Transverse colon (tissue), 4 donors: ENCODE measurements at regions not wholly inside any gene's neighbourhood (a gene's known extent, or its start where the extent isn't known, plus 50 kb on each side); places are given as distances from the start of the nearest gene placed in this dataset.

Source experiments
- EP300 ChIP-seq: sonication (generic); formaldehyde crosslinking; IDR thresholded peaks from one replicate; pipeline ENCODE4 v1.6.1; 2017; ENCODE audit warnings: antibody characterized with exemption, low read depth
- POLR2A ChIP-seq: fragments of 450-650 bp; IDR thresholded peaks from one replicate; pipeline ENCODE4 v1.6.1; 2016; ENCODE audit warnings: antibody characterized with exemption, mild to moderate bottlenecking, moderate library complexity
- POLR2AphosphoS5 ChIP-seq, 3 donors: sonication (generic); formaldehyde crosslinking; IDR thresholded peaks; one replicate each; pipeline ENCODE4 v1.6.1; 2016; ENCODE audit warnings: antibody characterized with exemption in 3 of 3
- TF ChIP-seq, protein P1 (sequence below), 5 experiments: fragments of 200-600 bp in 3 of 5; fragments of 450-650 bp in 2 of 5; sonication (generic) in 3 of 5; IDR thresholded peaks; 1 replicate in 2 of 5; 2 replicates in 3 of 5; pipeline ENCODE4 v1.5.1; 2016 to 2017; ENCODE audit warnings: antibody characterized with exemption in 5 of 5, inconsistent platforms in 3 of 5, mild to moderate bottlenecking in 2 of 5, moderate library complexity in 1 of 5

DNA sequence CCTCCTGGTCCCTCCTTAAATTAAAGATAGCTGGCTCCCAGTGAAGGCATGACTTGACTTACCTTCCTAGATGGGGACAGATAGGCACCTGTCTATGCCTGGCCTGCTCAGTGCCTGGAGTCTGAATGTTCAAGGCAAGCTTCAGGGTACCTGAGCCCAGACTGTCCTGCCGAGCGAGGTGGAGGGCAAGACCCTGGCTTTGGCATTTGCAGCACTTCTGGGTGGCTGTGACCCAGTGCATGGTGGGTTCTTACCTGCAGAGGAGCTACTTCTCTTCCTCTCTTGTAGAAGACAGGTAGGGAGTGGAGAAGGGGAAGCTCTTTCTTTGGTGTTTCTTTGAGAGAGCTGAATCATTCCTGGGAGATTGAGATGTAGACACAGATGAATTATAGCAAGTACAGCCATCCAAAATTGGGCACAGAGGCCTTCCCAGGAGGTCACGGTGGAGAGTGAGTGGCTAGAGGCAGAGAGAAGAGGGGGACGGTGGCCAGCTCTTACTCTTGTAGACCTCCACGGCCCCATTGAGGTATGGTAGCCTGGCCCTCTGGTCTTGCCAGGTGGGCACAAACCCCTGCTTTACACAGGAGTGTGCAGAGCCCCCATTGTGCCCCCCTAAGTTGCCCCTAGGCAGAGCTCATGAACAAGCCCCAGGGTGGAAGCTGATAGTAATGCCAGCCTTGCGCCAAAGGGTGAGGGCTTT, 402.5 kb upstream of the TPM1 start:
- TF ChIP-seq, protein P1, sequence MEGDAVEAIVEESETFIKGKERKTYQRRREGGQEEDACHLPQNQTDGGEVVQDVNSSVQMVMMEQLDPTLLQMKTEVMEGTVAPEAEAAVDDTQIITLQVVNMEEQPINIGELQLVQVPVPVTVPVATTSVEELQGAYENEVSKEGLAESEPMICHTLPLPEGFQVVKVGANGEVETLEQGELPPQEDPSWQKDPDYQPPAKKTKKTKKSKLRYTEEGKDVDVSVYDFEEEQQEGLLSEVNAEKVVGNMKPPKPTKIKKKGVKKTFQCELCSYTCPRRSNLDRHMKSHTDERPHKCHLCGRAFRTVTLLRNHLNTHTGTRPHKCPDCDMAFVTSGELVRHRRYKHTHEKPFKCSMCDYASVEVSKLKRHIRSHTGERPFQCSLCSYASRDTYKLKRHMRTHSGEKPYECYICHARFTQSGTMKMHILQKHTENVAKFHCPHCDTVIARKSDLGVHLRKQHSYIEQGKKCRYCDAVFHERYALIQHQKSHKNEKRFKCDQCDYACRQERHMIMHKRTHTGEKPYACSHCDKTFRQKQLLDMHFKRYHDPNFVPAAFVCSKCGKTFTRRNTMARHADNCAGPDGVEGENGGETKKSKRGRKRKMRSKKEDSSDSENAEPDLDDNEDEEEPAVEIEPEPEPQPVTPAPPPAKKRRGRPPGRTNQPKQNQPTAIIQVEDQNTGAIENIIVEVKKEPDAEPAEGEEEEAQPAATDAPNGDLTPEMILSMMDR (IDR thresholded peaks at IDR 0.05), result no peak
- TF ChIP-seq POLR2AphosphoS5 (IDR thresholded peaks at IDR 0.05) (no peak), POLR2A (no peak), EP300 (no peak)
